Stimulated activated CD4-positive, alpha-beta T cell treated with anti-CD3 and anti-CD28 coated beads, Interleukin-2, amount 100 ng/mL, for 24 hours (primary cell): ENCODE measurements at regions not wholly inside any gene's neighbourhood (a gene's known extent, or its start where the extent isn't known, plus 50 kb on each side); places are given as distances from the start of the nearest gene placed in this dataset.
"Not testable (repeated sequence)": the region's sequence is repeated elsewhere in the genome, so short reads cannot be mapped to it uniquely, and the experiment has no call there.

Experiments
- DNase-seq, 2 donors: peaks; one replicate each; pipeline ENCODE4 v3.0.0-alpha.2; 2020

GRCh38 chr2:194166818-194167217, 1490.2 kb upstream of the SLC39A10 start:
- DNase-seq, result no peak

DNA sequence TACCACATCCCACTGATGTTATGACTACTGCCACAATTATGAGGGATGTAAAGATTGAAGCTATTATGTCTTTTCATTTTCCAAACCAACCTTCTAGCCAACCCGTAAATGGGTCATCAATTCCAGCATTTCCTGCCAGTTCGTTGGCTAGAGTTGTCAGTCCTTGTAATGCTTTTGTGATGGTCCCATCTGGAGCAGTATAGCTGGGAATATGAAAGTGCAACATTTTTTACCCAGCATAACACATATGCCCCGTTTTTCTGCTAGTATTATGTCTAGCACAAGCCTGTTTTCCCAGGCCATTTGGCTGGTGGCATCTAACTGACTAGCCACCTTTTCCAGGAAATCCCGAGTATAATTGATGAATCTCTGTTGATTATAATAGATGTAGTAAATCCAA, 1501.6 kb upstream of the SLC39A10 start:
- no peak for DNase-seq

DNA sequence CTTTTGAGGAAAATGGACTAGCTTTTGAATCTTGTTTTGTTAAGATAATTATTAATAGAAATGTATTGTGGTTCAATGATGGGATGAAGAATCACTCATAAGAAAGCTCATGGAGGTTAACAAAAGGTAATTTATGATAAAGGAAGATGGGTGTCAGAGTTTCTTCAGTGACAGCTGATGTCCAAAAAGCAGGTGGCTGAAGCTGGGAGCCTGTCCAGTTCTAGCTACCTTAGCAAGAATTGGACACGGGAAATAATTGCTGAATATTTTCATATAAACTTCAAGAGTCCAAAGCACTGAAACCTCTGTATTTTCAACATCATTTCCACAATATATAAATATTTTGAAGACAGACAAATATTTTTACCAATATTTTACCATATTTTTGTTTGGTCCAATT, 1505.8 kb upstream of the SLC39A10 start:
- DNase-seq, result no peak

DNA sequence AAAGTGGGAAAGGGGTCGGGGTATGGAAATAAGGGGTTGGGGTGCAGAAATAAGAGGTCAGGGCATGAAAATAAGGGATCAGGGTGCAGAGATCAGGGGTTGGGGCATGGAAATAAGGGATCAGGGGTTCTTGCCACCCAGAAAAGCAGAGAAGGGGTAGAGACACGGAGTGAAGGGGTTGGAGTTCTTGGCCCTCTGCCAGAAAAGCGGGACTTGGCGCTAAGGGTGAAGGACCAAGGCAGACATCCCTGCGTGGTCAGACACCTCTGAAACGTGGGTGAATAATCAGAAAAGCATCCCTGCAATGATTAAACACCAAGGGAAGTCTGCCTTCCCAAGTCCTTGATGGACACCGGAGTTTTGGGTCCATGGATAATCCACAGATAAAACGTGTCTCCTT, 1521.6 kb upstream of the SLC39A10 start:
- no peak for DNase-seq

DNA sequence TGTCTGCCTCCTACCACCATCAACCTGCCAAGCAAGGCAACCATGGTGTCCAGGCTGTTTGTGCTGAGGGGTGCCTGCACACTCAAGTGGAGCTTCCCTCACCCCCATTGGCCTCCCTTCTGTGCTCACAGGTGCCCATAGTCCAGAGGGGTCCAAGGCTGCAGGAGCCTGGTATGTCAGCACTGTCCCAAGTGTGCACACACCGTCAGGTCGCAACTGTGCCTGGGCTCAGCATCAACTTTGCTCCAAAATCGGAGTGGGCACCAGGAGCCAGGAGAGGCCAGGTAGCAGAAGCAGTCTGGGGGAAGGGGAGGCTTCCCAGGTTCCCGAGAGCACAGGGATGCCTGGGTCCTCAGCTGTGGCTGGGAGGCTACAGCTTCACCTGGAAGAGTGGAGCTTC, 1528.2 kb upstream of the SLC39A10 start:
- no peak for DNase-seq

DNA sequence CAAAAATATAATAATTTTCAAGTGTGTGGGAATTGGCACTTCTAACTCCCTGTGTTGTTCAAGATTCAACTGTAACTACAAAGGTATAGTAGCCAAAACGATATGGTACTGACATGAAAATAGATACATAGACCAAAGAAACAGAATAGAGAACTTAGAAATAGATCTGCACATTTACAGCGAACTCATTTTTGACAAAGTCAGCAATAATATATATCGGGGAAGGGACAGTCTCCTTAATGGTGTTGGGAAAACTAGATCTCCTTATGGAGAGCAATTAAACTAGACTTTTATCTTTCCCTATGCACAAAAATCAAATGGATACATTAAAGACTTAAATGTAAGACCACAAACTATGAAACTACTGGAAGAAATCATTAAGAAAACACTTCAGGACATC, 1530.6 kb upstream of the SLC39A10 start:
- no peak for DNase-seq

DNA sequence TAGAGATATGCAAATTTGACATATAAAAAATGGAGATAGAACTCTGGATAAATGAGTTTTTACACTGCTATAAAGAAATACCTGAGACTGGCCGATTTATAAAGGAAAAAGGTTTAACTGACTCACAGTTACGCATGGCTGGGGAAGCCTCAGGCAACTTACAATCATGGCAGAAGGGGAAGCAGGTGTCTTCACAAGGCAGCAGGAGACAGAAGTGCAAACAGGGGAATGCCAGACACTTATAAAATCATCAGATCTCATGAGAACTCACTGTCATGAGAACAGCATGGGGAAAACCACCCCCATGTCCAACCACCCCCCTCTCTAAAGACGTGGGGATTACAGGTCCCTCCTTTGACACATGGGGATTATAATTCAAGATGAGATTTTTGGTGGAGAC, 1540.2 kb upstream of the SLC39A10 start:
- DNase-seq, result no peak

DNA sequence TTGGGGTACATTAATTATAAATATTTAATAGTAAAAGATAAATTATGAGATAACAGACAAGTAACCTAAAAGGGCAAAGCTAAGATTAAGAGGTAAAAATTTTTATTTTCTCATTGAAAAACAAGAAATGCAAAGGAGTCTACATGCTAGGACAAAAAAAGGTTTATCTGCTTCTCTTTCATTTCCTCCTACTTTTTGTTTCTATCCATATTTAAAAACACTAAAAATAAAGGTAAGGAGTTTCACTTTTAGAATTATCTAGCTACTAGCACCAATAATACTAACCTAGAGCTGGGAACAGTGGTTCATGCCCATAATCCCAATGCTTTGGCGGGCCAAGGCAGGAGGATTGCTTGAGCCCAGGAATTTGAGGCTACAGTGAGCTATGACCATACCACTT, 1551.7 kb upstream of the SLC39A10 start:
- DNase-seq, result no peak

DNA sequence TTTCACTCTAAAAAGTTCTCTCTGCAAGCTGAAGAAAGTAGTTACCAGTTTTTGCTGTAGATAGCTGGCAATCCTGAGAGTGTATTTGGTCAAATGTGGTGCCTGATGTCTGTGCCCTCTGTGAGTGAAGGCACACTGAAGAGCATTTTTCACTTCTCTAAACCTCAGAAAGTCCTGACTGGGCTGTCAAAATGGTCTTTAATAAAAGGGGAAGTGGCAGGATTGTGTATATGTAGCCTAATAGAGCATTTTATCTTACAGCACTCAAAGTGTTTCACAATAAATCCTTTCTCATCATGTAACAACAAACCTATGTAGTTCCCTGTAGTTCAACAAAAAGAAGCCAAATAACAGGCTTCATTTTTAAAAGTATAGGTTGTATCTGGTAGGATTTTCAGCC, 1552.3 kb upstream of the SLC39A10 start:
- DNase-seq, result no peak

DNA sequence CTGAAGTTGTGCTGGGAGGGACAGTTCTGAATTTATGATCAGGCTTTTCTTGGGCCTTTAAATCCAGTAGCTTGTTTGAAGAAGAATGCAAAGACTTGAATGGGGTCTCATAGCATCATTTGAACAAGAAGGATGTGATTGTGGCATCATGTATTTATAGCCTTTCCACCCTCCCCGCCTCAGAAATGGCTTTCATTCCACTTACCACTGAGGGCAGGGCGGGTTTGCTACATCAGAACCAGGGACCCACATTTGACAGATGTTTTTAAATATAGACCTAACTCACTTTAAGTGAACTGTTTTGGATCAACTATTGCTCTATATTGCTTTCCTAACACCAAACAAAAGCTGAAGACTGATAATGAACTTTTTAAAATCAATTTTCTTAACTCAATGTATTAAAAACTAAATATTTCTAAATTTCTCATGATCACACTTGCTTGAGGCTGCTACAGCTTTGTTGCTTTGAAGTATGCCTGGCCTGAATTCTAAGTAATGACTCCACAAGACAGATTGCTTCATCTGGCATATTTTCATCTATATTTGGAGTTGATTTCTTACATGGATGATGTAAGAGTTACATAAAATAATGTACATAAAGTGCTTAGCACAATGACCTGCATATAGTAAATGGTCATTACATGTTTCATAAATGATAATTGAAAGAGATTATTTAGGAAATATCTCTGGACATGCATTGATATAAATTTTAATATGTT, 1552.9 kb upstream of the SLC39A10 start:
- no peak for DNase-seq

DNA sequence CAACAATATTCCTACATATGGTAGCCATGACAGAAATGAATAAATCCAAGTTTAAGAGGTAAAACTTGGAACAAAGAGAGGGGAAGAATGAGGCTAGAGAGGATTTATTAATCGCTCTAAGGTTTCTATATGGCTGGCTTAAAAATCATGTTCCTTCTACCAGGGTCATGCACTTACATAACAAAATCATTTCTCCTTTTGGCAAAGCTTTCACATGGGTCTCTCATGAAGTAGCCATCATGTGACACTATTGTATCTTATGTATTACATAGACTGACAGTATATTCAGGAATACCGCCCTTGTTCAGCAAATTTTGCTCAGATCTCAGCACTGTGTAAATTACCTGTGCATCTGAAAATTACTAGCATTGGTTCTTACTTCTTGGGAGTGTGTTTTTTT, 1554.5 kb upstream of the SLC39A10 start:
- no peak for DNase-seq

DNA sequence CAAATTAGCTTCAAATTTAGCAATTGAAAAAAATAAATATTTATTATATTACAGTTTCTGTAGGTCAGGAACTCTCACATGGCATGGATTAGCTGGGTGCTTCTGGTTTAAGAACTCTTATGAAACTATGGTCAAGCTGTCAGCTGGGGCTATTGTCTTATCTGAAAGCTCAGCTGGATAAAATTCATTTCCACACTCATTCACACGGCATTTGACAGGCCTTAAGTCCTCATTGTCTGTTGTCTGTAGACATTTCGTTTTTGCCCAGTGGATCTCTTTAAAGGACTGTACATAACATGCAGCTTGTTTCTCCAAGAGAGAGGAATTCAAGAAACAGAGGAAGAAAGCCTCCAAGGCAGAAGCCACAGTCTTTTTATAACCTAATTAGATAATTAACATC, 1556.8 kb upstream of the SLC39A10 start:
- DNase-seq, result no peak

- no peak for DNase-seq
Observed at GRCh38 chr2:194096402-194096801, 1560.6 kb upstream of the SLC39A10 start.

GRCh38 chr2:194095359-194095758, 1561.7 kb upstream of the SLC39A10 start:
- DNase-seq, result no peak

DNA sequence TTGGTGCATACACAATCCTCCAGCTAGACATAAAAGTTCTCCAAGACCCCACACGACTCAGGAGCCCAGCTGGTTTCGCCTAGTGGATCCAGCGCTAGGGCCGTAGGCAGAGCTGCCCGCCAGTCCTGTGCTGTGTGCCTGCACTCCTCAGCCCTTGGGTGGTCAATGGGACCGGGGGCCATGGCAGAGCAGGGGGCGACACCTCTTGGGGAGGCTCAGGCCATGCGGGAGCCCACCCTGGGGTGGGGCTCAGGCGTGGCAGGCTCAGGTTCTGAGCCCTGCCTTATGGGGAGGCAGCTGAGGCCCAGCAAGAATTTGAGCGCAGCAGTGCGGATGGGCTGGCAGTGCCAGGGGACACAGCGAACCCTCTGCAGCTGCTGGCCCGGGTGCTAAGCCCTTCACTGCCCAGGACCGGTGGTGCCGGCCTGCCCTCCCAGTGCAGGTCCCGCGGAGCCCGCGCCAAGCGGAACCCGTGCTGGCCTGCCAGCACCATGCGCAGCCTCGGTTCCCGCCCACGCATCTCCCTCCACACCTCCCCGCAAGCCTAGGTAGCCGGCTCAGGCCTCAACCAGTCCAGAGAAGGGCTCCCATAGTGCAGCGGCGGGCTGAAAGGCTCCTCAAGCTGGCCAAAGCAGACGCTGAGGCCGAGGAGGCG, 1566.6 kb upstream of the SLC39A10 start:
- DNase-seq, result no peak

- DNase-seq, result no peak
Observed at GRCh38 chr2:194087089-194087958, 1569.7 kb upstream of the SLC39A10 start.

DNA sequence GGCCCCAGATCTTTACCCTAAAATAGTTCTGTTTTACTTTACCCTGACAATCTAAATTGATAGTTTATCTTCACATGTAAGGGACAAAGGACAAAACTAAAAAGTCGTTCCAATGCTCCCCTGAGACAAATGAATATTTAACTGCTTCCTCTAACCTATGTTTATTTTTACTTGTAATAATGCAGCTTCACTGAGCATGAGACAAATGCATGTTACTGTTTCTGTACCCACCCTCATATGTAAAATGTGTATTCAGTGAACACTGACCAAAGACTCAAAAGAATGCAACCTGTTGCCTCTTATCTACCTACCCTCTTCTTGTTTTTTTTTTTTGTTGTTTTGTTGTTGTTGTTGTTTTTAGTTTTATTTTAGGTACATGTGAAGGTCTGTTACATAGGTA, 1570.9 kb upstream of the SLC39A10 start:
- DNase-seq, result no peak

DNA sequence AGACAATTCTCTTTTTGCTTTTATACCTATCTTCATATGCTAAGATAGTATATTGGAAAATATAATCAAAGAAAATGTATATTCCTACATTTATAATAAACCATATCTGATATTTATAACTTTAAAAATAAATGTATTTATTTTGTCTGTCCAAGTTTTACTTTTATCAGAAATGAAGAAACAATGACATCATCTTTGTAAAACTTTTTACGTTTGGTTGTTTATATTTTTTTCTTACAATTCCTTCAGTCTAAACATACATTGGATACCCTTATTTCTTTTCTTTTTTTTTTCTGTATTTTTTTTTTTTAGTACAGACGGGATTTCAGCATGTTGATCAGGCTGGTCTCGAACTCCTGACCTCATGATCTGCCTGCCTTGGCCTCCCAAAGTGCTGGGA, 1577.0 kb upstream of the SLC39A10 start:
- no peak for DNase-seq

GRCh38 chr2:194077366-194077765, 1579.7 kb upstream of the SLC39A10 start:
- no peak for DNase-seq

- no peak for DNase-seq
Observed at GRCh38 chr2:194062401-194062800, 1594.6 kb upstream of the SLC39A10 start.

- DNase-seq, result no peak
Observed at GRCh38 chr2:194060269-194060668, 1596.8 kb upstream of the SLC39A10 start.

DNA sequence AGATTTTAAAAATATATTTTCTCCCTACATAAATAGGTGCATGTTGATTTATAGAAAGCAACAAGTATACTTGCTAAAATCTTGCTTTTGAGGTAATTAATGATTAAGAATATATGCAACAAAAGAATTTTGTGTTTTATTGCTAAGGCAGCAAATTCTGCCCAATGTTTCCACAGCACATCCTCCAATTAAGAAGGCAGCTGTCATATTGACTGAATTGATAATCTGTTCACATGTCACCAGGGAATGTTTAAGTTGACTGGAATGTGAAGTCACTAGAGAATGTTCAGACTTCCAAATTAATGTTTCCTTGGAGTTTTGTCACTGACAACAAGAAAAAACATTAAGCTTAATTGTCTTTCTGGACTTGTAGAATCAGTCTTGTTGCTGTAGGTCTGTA, 1602.7 kb upstream of the SLC39A10 start:
- DNase-seq, result no peak

- DNase-seq, result no peak
Observed at GRCh38 chr2:194044321-194044720, 1612.7 kb upstream of the SLC39A10 start.

DNA sequence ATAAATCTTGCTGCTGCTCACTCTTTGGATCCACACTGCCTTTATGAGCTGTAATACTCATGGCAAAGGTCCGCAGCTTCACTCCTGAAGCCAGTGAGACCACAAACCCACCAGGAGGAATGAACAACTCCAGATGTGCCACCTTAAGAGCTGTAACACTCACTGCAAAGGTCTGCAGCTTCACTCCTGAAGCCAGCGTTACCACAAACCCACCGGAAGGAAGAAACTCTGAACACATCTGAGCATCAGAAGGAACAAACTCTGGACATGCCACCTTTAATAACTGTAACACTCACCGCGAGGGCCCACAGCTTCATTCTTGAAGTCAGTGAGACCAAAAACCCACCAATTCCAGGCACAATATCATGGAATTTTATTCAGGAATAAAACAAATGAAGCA, 1635.9 kb upstream of the SLC39A10 start:
- not testable (repeated sequence) for DNase-seq
